SH-SY5Y (cell line): ENCODE measurements at regions not wholly inside any gene's neighbourhood (a gene's known extent, or its start where the extent isn't known, plus 50 kb on each side); places are given as distances from the start of the nearest gene placed in this dataset.

Experiments
- GATA2 ChIP-seq: IDR thresholded peaks from 2 replicates; pipeline ENCODE4 v1.6.1; 2011; ENCODE audit warnings: mild to moderate bottlenecking, low read depth, low read length
- GATA3 ChIP-seq: IDR thresholded peaks from 2 replicates; pipeline ENCODE4 v1.6.1; 2011; ENCODE audit warnings: low read depth, mild to moderate bottlenecking, low read length, moderate library complexity

GRCh38 chr1:101388904-101389546 lies 152.2 kb downstream of the S1PR1 start:
- TF ChIP-seq GATA3 (no peak), GATA2 (no peak)
